ENCODE measurements at regions not wholly inside any gene's neighbourhood (a gene's known extent, or its start where the extent isn't known, plus 50 kb on each side); places are given as distances from the start of the nearest gene placed in this dataset.

GRCh38 chr2:147122944-147123343 lies 721.9 kb upstream of the ACVR2A start:
- TF ChIP-seq, protein P1, sequence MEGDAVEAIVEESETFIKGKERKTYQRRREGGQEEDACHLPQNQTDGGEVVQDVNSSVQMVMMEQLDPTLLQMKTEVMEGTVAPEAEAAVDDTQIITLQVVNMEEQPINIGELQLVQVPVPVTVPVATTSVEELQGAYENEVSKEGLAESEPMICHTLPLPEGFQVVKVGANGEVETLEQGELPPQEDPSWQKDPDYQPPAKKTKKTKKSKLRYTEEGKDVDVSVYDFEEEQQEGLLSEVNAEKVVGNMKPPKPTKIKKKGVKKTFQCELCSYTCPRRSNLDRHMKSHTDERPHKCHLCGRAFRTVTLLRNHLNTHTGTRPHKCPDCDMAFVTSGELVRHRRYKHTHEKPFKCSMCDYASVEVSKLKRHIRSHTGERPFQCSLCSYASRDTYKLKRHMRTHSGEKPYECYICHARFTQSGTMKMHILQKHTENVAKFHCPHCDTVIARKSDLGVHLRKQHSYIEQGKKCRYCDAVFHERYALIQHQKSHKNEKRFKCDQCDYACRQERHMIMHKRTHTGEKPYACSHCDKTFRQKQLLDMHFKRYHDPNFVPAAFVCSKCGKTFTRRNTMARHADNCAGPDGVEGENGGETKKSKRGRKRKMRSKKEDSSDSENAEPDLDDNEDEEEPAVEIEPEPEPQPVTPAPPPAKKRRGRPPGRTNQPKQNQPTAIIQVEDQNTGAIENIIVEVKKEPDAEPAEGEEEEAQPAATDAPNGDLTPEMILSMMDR (IDR thresholded peaks at IDR 0.05; ENCODE audit: insufficient read depth, low read depth, low read length): no peak
- TF ChIP-seq EZH2 (IDR thresholded peaks at IDR 0.05; ENCODE audit: insufficient read depth, low read length): no peak

Data from astrocyte (in vitro differentiated cells and primary cell).